Liver (tissue), 8 donors: ENCODE measurements at regions not wholly inside any gene's neighbourhood (a gene's known extent, or its start where the extent isn't known, plus 50 kb on each side); places are given as distances from the start of the nearest gene placed in this dataset.

Experiments
- DNase-seq: peaks from one replicate; pipeline ENCODE4 v3.0.0-alpha.2; 2017; ENCODE audit warnings: low spot score
- H3K27ac ChIP-seq, 2 donors: one replicate each; pipeline ENCODE4 v1.7.0; 2013; ENCODE audit warnings: inconsistent platforms in 2 of 2, low read length in 2 of 2, control low read depth in 1 of 2, low read depth in 1 of 2, mild to moderate bottlenecking in 1 of 2
- H3K27me3 ChIP-seq, 4 donors: one replicate each; pipeline versions ENCODE4 v1.6.1 to v1.7.0; 2013; ENCODE audit warnings: low read length in 3 of 4, inconsistent platforms in 1 of 4, mild to moderate bottlenecking in 1 of 4, moderate library complexity in 1 of 4; ENCODE audit not compliant: control insufficient read depth in 4 of 4, insufficient read depth in 4 of 4
- H3K36me3 ChIP-seq, 4 donors: one replicate each; pipeline versions ENCODE4 v1.6.1 to v1.7.0; 2013; ENCODE audit warnings: low read length in 3 of 4, mild to moderate bottlenecking in 3 of 4, low read depth in 1 of 4, moderate library complexity in 1 of 4; ENCODE audit not compliant: control insufficient read depth in 4 of 4, insufficient read depth in 3 of 4
- H3K4me1 ChIP-seq, 4 donors: one replicate each; pipeline versions ENCODE4 v1.6.1 to v1.7.0; 2013; ENCODE audit warnings: low read length in 3 of 4, mild to moderate bottlenecking in 3 of 4, moderate library complexity in 1 of 4; ENCODE audit not compliant: control insufficient read depth in 4 of 4, insufficient read depth in 4 of 4
- H3K4me3 ChIP-seq, 3 donors: one replicate each; pipeline versions ENCODE4 v1.6.1 to v1.7.0; 2013; ENCODE audit warnings: low read length in 3 of 3, control low read depth in 1 of 3, low read depth in 1 of 3, mild to moderate bottlenecking in 1 of 3
- H3K9ac ChIP-seq, 2 donors: one replicate each; pipeline ENCODE4 v1.7.0; 2013; ENCODE audit warnings: low read length in 2 of 2, mild to moderate bottlenecking in 2 of 2, moderate library complexity in 2 of 2, control low read depth in 1 of 2, low read depth in 1 of 2
- H3K9me3 ChIP-seq, 4 donors: one replicate each; pipeline versions ENCODE4 v1.6.1 to v1.7.0; 2013; ENCODE audit warnings: low read length in 3 of 4; ENCODE audit not compliant: control insufficient read depth in 4 of 4
- ATF3 ChIP-seq: IDR thresholded peaks from 2 replicates; pipeline ENCODE4 v1.6.1; 2016; ENCODE audit warnings: antibody characterized with exemption
- CTCF ChIP-seq: fragments of 150-350 bp; IDR thresholded peaks from 2 replicates; pipeline ENCODE4 v1.5.1; 2017; ENCODE audit warnings: improper control_type of control experiment, low read depth, low read length; ENCODE audit not compliant: missing input control
- EGR1 ChIP-seq, 2 donors: IDR thresholded peaks; 2 replicates each; pipeline ENCODE4 v1.6.1; 2016 to 2018; ENCODE audit warnings: antibody characterized with exemption in 2 of 2, low read depth in 2 of 2
- FOXA1 ChIP-seq: IDR thresholded peaks from 2 replicates; pipeline ENCODE4 v1.6.1; 2016; ENCODE audit warnings: antibody characterized with exemption
- FOXA2 ChIP-seq: IDR thresholded peaks from 2 replicates; pipeline ENCODE4 v1.6.1; 2016; ENCODE audit warnings: antibody characterized with exemption
- GABPA ChIP-seq, 2 donors: IDR thresholded peaks in 1 of 2; conservative IDR thresholded peaks in 1 of 2; 2 replicates each; pipeline ENCODE4 v1.6.1; 2016; ENCODE audit warnings: antibody characterized with exemption in 2 of 2, mild to moderate bottlenecking in 1 of 2, moderate library complexity in 1 of 2
- HNF4A ChIP-seq, 2 donors: conservative IDR thresholded peaks; 2 replicates each; pipeline ENCODE4 v1.6.1; 2016; ENCODE audit warnings: antibody characterized with exemption in 2 of 2, mild to moderate bottlenecking in 2 of 2
- HNF4G ChIP-seq: IDR thresholded peaks from 2 replicates; pipeline ENCODE4 v1.6.1; 2016; ENCODE audit warnings: antibody characterized with exemption
- JUND ChIP-seq, 2 donors: IDR thresholded peaks; 2 replicates each; pipeline ENCODE4 v1.6.1; 2016; ENCODE audit warnings: antibody characterized with exemption in 2 of 2
- NR2F2 ChIP-seq: IDR thresholded peaks from 2 replicates; pipeline ENCODE4 v1.6.1; 2016; ENCODE audit warnings: antibody characterized with exemption
- RAD21 ChIP-seq, 2 donors: IDR thresholded peaks; 2 replicates each; pipeline ENCODE4 v1.6.1; 2016; ENCODE audit warnings: antibody characterized with exemption in 2 of 2, mild to moderate bottlenecking in 2 of 2
- REST ChIP-seq: IDR thresholded peaks from 2 replicates; pipeline ENCODE4 v1.6.1; 2016; ENCODE audit warnings: antibody characterized with exemption, mild to moderate bottlenecking
- RXRA ChIP-seq, 2 donors: IDR thresholded peaks; 2 replicates each; pipeline ENCODE4 v1.6.1; 2017 to 2018; ENCODE audit warnings: antibody characterized with exemption in 2 of 2, mild to moderate bottlenecking in 1 of 2
- SP1 ChIP-seq: IDR thresholded peaks from 2 replicates; pipeline ENCODE4 v1.6.1; 2018; ENCODE audit warnings: antibody characterized with exemption, mild to moderate bottlenecking
- TAF1 ChIP-seq: conservative IDR thresholded peaks from 2 replicates; pipeline ENCODE4 v1.6.1; 2016; ENCODE audit warnings: antibody characterized with exemption, mild to moderate bottlenecking
- YY1 ChIP-seq: IDR thresholded peaks from 2 replicates; pipeline ENCODE4 v1.6.1; 2016; ENCODE audit warnings: antibody characterized with exemption, mild to moderate bottlenecking
- WGBS: extraction: QIAGEN DNeasy Blood & Tissue Kit; methylation state at CpG from one replicate; pipeline ENCODE4 v1.1.7; 2013; 5-methylcytosine and 5-hydroxymethylcytosine counted together
- TF ChIP-seq, protein P1 (sequence below): IDR thresholded peaks from 2 replicates; pipeline ENCODE4 v1.6.1; 2016; ENCODE audit warnings: antibody characterized with exemption
- TF ChIP-seq, protein P2 (sequence below): IDR thresholded peaks from 2 replicates; pipeline ENCODE4 v1.6.1; 2016; ENCODE audit warnings: antibody characterized with exemption
- donor health status: healthy.
- donor health status: healthy.
- donor health status: healthy.
- donor health status: healthy.
- donor health status: healthy.

DNA sequence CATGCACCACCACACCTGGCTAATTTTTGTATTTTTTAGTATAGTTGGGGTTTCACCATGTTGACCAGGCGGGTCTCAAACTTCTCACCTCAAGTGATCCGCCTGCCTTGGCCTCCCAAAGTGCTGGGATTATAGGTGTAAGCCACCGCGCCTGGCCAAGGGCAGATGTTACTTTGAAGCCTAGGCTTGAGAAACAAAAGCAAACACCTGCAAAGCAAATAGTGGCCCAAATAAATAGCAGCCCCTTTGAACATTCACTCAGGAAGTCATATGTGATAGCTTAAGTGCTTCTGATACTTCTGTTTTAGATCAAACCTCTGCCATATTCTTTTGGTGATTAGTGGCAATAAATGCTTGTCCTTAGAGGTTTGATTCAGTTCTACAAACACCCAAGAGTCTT, 404.5 kb upstream of the SMIM21 start:
- H3K36me3 ChIP-seq = no peaks in the 10 kb centered on the region
- H3K4me3 ChIP-seq = no peak overlapping the region
- H3K27ac ChIP-seq = no peak overlapping the region
- H3K4me1 ChIP-seq = no peaks in the 10 kb centered on the region
- peaks cover 0 to 3% (median 0%) of the 10 kb centered on the region in 4 donors for H3K27me3 ChIP-seq
- DNase-seq = no peak
- TF ChIP-seq FOXA2 = no peak
- TF ChIP-seq NR2F2 = no peak
- TF ChIP-seq ATF3 = no peak
- TF ChIP-seq REST = no peak
- TF ChIP-seq HNF4A (conservative IDR thresholded peaks at IDR 0.05) = no peak
- no peak for TF ChIP-seq GABPA (IDR thresholded peaks at IDR 0.05 in 1 of 2, conservative IDR thresholded peaks at IDR 0.05 in 1 of 2)
- TF ChIP-seq RXRA (IDR thresholded peaks at IDR 0.05) = no peak
- no peak for TF ChIP-seq RAD21 (IDR thresholded peaks at IDR 0.05)
- TF ChIP-seq TAF1 = no peak
- no peak for TF ChIP-seq SP1
- TF ChIP-seq EGR1 (IDR thresholded peaks at IDR 0.05; ENCODE audit: low read depth in 2 of 2) = no peak
- WGBS = 63% methylated on average over 4 of the region's 4 CpGs
- H3K9me3 ChIP-seq = peaks cover 0 to 2% (median 0%) of the 10 kb centered on the region in 4 donors
- H3K9ac ChIP-seq = no peak overlapping the region

DNA sequence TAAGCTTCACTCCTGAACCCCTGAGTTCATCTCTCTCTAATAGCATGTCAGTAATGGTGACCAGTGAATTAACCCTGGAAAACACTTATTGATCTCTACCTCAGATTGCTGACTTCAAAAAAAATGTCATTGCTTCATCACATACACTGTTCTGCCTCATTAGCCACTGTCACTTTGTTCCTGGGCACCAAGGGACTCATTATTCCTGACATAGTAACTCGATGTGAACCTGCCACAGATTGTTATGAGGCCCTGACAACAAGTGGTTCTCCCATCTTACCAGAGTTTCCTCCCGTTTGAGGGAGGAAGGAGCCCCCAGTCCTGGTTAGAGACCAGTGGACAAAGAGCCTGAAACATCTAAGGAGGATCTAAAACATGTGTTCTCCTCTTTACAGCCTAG, 403.3 kb upstream of the SMIM21 start:
- 54% methylated on average over 2 of the region's 2 CpGs for WGBS
- Histone ChIP-seq H3K4me3 (no peak overlapping the region), H3K27ac (no peak overlapping the region), H3K9me3 (peaks cover 0 to 2% (median 0%) of the 10 kb centered on the region in 4 donors), H3K27me3 (peaks cover 0 to 3% (median 0%) of the 10 kb centered on the region in 4 donors), H3K9ac (no peak overlapping the region), H3K36me3 (no peaks in the 10 kb centered on the region), H3K4me1 (no peaks in the 10 kb centered on the region)
- no peak for DNase-seq
- no peak for TF ChIP-seq FOXA2
- TF ChIP-seq, protein P1, sequence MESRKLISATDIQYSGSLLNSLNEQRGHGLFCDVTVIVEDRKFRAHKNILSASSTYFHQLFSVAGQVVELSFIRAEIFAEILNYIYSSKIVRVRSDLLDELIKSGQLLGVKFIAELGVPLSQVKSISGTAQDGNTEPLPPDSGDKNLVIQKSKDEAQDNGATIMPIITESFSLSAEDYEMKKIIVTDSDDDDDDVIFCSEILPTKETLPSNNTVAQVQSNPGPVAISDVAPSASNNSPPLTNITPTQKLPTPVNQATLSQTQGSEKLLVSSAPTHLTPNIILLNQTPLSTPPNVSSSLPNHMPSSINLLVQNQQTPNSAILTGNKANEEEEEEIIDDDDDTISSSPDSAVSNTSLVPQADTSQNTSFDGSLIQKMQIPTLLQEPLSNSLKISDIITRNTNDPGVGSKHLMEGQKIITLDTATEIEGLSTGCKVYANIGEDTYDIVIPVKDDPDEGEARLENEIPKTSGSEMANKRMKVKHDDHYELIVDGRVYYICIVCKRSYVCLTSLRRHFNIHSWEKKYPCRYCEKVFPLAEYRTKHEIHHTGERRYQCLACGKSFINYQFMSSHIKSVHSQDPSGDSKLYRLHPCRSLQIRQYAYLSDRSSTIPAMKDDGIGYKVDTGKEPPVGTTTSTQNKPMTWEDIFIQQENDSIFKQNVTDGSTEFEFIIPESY = no peak
- TF ChIP-seq HNF4G = no peak
- TF ChIP-seq SP1 = no peak
- TF ChIP-seq YY1 = no peak
- TF ChIP-seq NR2F2 = no peak
- no peak for TF ChIP-seq REST
- no peak for TF ChIP-seq FOXA1
- TF ChIP-seq EGR1 (IDR thresholded peaks at IDR 0.05; ENCODE audit: low read depth in 2 of 2) = no peak
- no peak for TF ChIP-seq ATF3
- TF ChIP-seq GABPA (IDR thresholded peaks at IDR 0.05 in 1 of 2, conservative IDR thresholded peaks at IDR 0.05 in 1 of 2) = no peak
- TF ChIP-seq CTCF = no peak
- no peak for TF ChIP-seq HNF4A (conservative IDR thresholded peaks at IDR 0.05)
- no peak for TF ChIP-seq RXRA (IDR thresholded peaks at IDR 0.05)
- no peak for TF ChIP-seq JUND (IDR thresholded peaks at IDR 0.05)
- no peak for TF ChIP-seq RAD21 (IDR thresholded peaks at IDR 0.05)
- no peak for TF ChIP-seq TAF1
- TF ChIP-seq, protein P2, sequence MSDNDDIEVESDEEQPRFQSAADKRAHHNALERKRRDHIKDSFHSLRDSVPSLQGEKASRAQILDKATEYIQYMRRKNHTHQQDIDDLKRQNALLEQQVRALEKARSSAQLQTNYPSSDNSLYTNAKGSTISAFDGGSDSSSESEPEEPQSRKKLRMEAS = no peak
